HepG2 (cell line): ENCODE measurements at regions not wholly inside any gene's neighbourhood (a gene's known extent, or its start where the extent isn't known, plus 50 kb on each side); places are given as distances from the start of the nearest gene placed in this dataset.

Source experiments
- ATAC-seq: fragments of 200-7000 bp; cut with Tn5 transposase; 3 replicates; pipeline ENCODE4 v1.9.1; 2020; ENCODE audit warnings: mild to moderate bottlenecking, moderate library complexity
- BruUV-seq: library from RNA; stranded (reverse); fragments of 400-500 nt; replicated peaks from 2 replicates; lab custom pipeline; 2021; lab: Mats Ljungman, UMichigan
- CTCF ChIA-PET: fragments of 300-600 bp; formaldehyde crosslinking; extraction: SDS; loops from one replicate; lab custom pipeline; 2021; ENCODE audit warnings: low total read pairs, inconsistent platforms, low intra/inter-chr PET ratio; lab: Yijun Ruan, JAX
- POLR2A ChIA-PET: fragments of 350-600 bp; sonication (Branson Sonifier 250); formaldehyde crosslinking; loops from one replicate; lab custom pipeline; 2020; ENCODE audit warnings: antibody characterized with exemption, inconsistent platforms; lab: Yijun Ruan, JAX
- DNase-seq: peaks from one replicate; pipeline ENCODE4 v3.0.0-alpha.2; 2015; ENCODE audit warnings: low spot score
- FAIRE-seq: peaks from 3 replicates; lab custom pipeline; 2011; peaks lifted over from hg19 to GRCh38; lab: Jason Lieb, UNC
- H2AFZ ChIP-seq: one replicate; pipeline ENCODE4 v1.6.1; 2011; ENCODE audit warnings: low read length, inconsistent platforms
- H3K27ac ChIP-seq: fragments of 300-600 bp; 3 replicates; pipeline ENCODE4 v1.8.0; 2011; ENCODE audit warnings: mixed run types, mild to moderate bottlenecking, mixed read lengths, low read length, inconsistent platforms; ENCODE audit not compliant: insufficient read depth; ENCODE audit errors: extremely low read length
- H3K27me3 ChIP-seq, 2 experiments: fragments of 200-600 bp in 1 of 2; 2 replicates in 1 of 2; 3 replicates in 1 of 2; pipeline versions ENCODE4 v1.6.0 to v1.8.0; 2011; ENCODE audit warnings: low read length in 2 of 2, mild to moderate bottlenecking in 2 of 2, moderate library complexity in 2 of 2, inconsistent platforms in 1 of 2; ENCODE audit not compliant: insufficient read depth in 2 of 2, control insufficient read depth in 1 of 2
- H3K36me3 ChIP-seq, 2 experiments: fragments of 200-600 bp in 1 of 2; replicated peaks in 1 of 2; 2 replicates in 1 of 2; 3 replicates in 1 of 2; pipeline versions ENCODE4 v1.5.1 to v1.8.0; 2011; ENCODE audit warnings: low read length in 2 of 2, inconsistent platforms in 1 of 2; ENCODE audit not compliant: insufficient read depth in 2 of 2, control insufficient read depth in 1 of 2
- H3K4me1 ChIP-seq: 2 replicates; pipeline ENCODE4 v1.5.1; 2012; ENCODE audit warnings: low read length, inconsistent platforms; ENCODE audit not compliant: insufficient read depth
- H3K4me2 ChIP-seq: 2 replicates; pipeline ENCODE4 v1.6.0; 2011; ENCODE audit warnings: low read depth, low read length, inconsistent platforms
- H3K4me3 ChIP-seq, 3 experiments: fragments of 200-600 bp in 1 of 3; sonication (generic), shearing (Covaris generic) in 1 of 3; replicated peaks in 1 of 3; 2 replicates each; pipeline ENCODE4 v1.5.1; 2011 to 2016; ENCODE audit warnings: low read length in 3 of 3, inconsistent platforms in 2 of 3, low read depth in 2 of 3, mild to moderate bottlenecking in 2 of 3, control low read depth in 1 of 3, mixed read lengths in 1 of 3; ENCODE audit not compliant: insufficient read depth in 1 of 3
- H3K79me2 ChIP-seq: one replicate; pipeline ENCODE4 v1.6.1; 2011; ENCODE audit warnings: low read length, inconsistent platforms; ENCODE audit not compliant: insufficient read depth
- H3K9ac ChIP-seq: 2 replicates; pipeline ENCODE4 v1.6.0; 2011; ENCODE audit warnings: mild to moderate bottlenecking, low read depth, low read length, inconsistent platforms; ENCODE audit not compliant: insufficient read depth
- H3K9me3 ChIP-seq: 2 replicates; pipeline ENCODE4 v1.5.1; 2012; ENCODE audit warnings: mild to moderate bottlenecking, low read length
- H4K20me1 ChIP-seq: 2 replicates; pipeline ENCODE4 v1.6.0; 2011; ENCODE audit warnings: inconsistent platforms, mild to moderate bottlenecking, low read length, moderate library complexity; ENCODE audit not compliant: insufficient read depth
- BATF2 ChIP-seq: sonication (generic); formaldehyde crosslinking; IDR thresholded peaks from 2 replicates; pipeline ENCODE4 v1.8.0; 2022; ENCODE audit warnings: mild to moderate bottlenecking, missing genetic modification reagents, moderate library complexity
- MAZ ChIP-seq, 2 experiments: sonication (generic) in 1 of 2; formaldehyde crosslinking in 1 of 2; IDR thresholded peaks; 2 replicates each; pipeline versions ENCODE4 v1.5.0 to v1.6.1; 2012 to 2020; ENCODE audit warnings: low read depth in 2 of 2, mild to moderate bottlenecking in 2 of 2, borderline replicate concordance in 1 of 2, improper control_type of control experiment in 1 of 2, low read length in 1 of 2, missing genetic modification reagents in 1 of 2, moderate library complexity in 1 of 2
- NFIC ChIP-seq: IDR thresholded peaks from 2 replicates; pipeline ENCODE4 v1.6.1; 2012; ENCODE audit warnings: mild to moderate bottlenecking, low read length, inconsistent platforms
- SAFB2 ChIP-seq: sonication (generic); formaldehyde crosslinking; IDR thresholded peaks from 2 replicates; pipeline ENCODE4 v1.5.1; 2020; ENCODE audit warnings: missing genetic modification reagents, low read depth, mild to moderate bottlenecking, borderline replicate concordance
- ZNF275 ChIP-seq: sonication (generic); formaldehyde crosslinking; IDR thresholded peaks from 2 replicates; pipeline ENCODE4 v1.8.0; 2022; ENCODE audit warnings: missing genetic modification reagents, mild to moderate bottlenecking, inconsistent platforms, borderline replicate concordance
- ZNF362 ChIP-seq: sonication (generic); formaldehyde crosslinking; IDR thresholded peaks from 2 replicates; pipeline ENCODE4 v1.4.0; 2020; ENCODE audit warnings: missing genetic modification reagents, mild to moderate bottlenecking, borderline replicate concordance
- ZNF432 ChIP-seq: sonication (generic); formaldehyde crosslinking; IDR thresholded peaks from 2 replicates; pipeline ENCODE4 v1.5.0; 2020; ENCODE audit warnings: missing genetic modification reagents, mild to moderate bottlenecking, borderline replicate concordance
- ZNF512B ChIP-seq: sonication (generic); formaldehyde crosslinking; IDR thresholded peaks from 2 replicates; pipeline ENCODE4 v1.5.1; 2020; ENCODE audit warnings: missing genetic modification reagents, mild to moderate bottlenecking, borderline replicate concordance
- ZNF790 ChIP-seq: sonication (generic); formaldehyde crosslinking; IDR thresholded peaks from 2 replicates; pipeline ENCODE4 v1.8.0; 2022; ENCODE audit warnings: missing genetic modification reagents, mild to moderate bottlenecking, borderline replicate concordance
- WGBS: methylation state at CpG from one replicate; pipeline ENCODE4 v1.1.6; 2017; ENCODE audit warnings: low lambda C conversion rate; 5-methylcytosine and 5-hydroxymethylcytosine counted together
- in situ Hi-C: cut with HindIII; loops from 2 replicates; pipeline ENCODE4 v1.10.0; 2017; ENCODE audit warnings: low pct_unique_long_range_greater_than_20kb; ENCODE audit not compliant: extremely low pct_ligation_motif_present
- intact Hi-C: fragments of 100-400 bp; cut with micrococcal nuclease; formaldehyde crosslinking; loops from one replicate; pipeline ENCODE4 v1.10.0; 2022; ENCODE audit not compliant: unreplicated experiment

- no peak overlapping the region for H3K9ac ChIP-seq
- WGBS: 0% methylated on average over 1 of the region's 1 CpG
Observed at GRCh38 chr7:113813471-113813870, 105.3 kb downstream of the PPP1R3A start.

GRCh38 chr7:113812591-113813255 lies 106.1 kb downstream of the PPP1R3A start:
- no peak for FAIRE-seq
- TF ChIP-seq BATF2 (CRISPR knock-in tag) (no peak), ZNF790 (CRISPR knock-in tag) (no peak), ZNF362 (CRISPR knock-in tag) (no peak), ZNF275 (CRISPR knock-in tag) (no peak), ZNF432 (CRISPR knock-in tag) (no peak), NFIC (no peak), ZNF512B (CRISPR knock-in tag) (no peak)
- TF ChIP-seq, all 625 proteins: peak for 0
- H2AFZ ChIP-seq: no peak overlapping the region
- H3K27ac ChIP-seq: no peak overlapping the region
- DNase-seq (no peak), ATAC-seq (no peak)
- intact Hi-C loops: no loop called here
- H3K79me2 ChIP-seq: no peaks in the 10 kb centered on the region
- CTCF ChIA-PET: no interaction called here
- no TSS peak for BruUV-seq
- H3K27me3 ChIP-seq: no peaks in the 10 kb centered on the region
- no peaks in the 10 kb centered on the region for H3K4me1 ChIP-seq
- no peak overlapping the region for H3K4me2 ChIP-seq
- H3K4me3 ChIP-seq: no peak overlapping the region
- no peaks in the 10 kb centered on the region for H3K9me3 ChIP-seq
- POLR2A ChIA-PET: no interaction called here
- 3% methylated on average over 3 of the region's 3 CpGs for WGBS
- no peaks in the 10 kb centered on the region for H3K36me3 ChIP-seq
- H4K20me1 ChIP-seq: no peaks in the 10 kb centered on the region
- in situ Hi-C loops: no loop called here
- no peak overlapping the region for H3K9ac ChIP-seq

More at GRCh38 chr7:113813471-113813870, 105.3 kb downstream of the PPP1R3A start:
- Histone ChIP-seq H2AFZ (no peak overlapping the region), H3K79me2 (no peaks in the 10 kb centered on the region), H4K20me1 (no peaks in the 10 kb centered on the region), H3K36me3 (no peaks in the 10 kb centered on the region), H3K4me2 (no peak overlapping the region), H3K9me3 (no peaks in the 10 kb centered on the region), H3K4me1 (no peaks in the 10 kb centered on the region), H3K4me3 (no peak overlapping the region), H3K27ac (no peak overlapping the region), H3K27me3 (no peaks in the 10 kb centered on the region)
- intact Hi-C loops: no loop called here
- in situ Hi-C loops: no loop called here
- no peak for FAIRE-seq
- BruUV-seq: no TSS peak
- ChIA-PET CTCF (no interaction called here), POLR2A (no interaction called here)
- no peak for TF ChIP-seq SAFB2 (CRISPR knock-in tag)
- no peak for TF ChIP-seq MAZ (IDR thresholded peaks at IDR 0.05; ENCODE audit: borderline replicate concordance, low read depth, low read length)
- no peak for TF ChIP-seq MAZ (CRISPR knock-in tag; IDR thresholded peaks at IDR 0.05; ENCODE audit: low read depth)
- ATAC-seq: no peak
- DNase-seq: no peak
